ENCODE measurements at regions not wholly inside any gene's neighbourhood (a gene's known extent, or its start where the extent isn't known, plus 50 kb on each side); places are given as distances from the start of the nearest gene placed in this dataset.

DNA sequence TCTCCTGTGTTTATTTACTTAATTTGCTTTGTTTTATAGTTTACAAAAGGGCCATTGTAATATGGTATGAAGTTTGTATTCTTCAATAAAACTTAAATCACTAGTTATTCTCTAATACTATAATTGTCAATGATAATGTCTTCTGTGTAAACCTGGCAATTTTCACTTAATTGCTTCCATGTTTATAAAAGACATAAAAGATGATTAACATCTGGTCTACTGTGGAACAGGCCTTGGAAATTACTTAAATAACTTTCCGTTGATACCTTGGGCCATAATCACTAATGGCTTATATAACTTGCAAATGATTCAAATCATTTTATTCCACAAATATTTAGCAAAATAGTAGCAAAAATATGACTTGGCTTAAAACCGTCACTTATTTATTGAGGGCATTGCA lies 743.8 kb downstream of the DSC3 start:
- ATAC-seq (no peak), DNase-seq (no peak)
- TF ChIP-seq, protein P1, sequence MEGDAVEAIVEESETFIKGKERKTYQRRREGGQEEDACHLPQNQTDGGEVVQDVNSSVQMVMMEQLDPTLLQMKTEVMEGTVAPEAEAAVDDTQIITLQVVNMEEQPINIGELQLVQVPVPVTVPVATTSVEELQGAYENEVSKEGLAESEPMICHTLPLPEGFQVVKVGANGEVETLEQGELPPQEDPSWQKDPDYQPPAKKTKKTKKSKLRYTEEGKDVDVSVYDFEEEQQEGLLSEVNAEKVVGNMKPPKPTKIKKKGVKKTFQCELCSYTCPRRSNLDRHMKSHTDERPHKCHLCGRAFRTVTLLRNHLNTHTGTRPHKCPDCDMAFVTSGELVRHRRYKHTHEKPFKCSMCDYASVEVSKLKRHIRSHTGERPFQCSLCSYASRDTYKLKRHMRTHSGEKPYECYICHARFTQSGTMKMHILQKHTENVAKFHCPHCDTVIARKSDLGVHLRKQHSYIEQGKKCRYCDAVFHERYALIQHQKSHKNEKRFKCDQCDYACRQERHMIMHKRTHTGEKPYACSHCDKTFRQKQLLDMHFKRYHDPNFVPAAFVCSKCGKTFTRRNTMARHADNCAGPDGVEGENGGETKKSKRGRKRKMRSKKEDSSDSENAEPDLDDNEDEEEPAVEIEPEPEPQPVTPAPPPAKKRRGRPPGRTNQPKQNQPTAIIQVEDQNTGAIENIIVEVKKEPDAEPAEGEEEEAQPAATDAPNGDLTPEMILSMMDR (IDR thresholded peaks at IDR 0.05), result no peak
- intact Hi-C loops (cut with DNase I), result no loop called here
- no peaks in the 10 kb centered on the region for H3K27me3 ChIP-seq
- H3K9me3 ChIP-seq, result no peaks in the 10 kb centered on the region
- no peaks in the 10 kb centered on the region for H3K4me1 ChIP-seq
- H3K4me3 ChIP-seq, result no peak overlapping the region
- no peaks in the 10 kb centered on the region for H3K36me3 ChIP-seq
- no peak overlapping the region for H3K27ac ChIP-seq

DNA sequence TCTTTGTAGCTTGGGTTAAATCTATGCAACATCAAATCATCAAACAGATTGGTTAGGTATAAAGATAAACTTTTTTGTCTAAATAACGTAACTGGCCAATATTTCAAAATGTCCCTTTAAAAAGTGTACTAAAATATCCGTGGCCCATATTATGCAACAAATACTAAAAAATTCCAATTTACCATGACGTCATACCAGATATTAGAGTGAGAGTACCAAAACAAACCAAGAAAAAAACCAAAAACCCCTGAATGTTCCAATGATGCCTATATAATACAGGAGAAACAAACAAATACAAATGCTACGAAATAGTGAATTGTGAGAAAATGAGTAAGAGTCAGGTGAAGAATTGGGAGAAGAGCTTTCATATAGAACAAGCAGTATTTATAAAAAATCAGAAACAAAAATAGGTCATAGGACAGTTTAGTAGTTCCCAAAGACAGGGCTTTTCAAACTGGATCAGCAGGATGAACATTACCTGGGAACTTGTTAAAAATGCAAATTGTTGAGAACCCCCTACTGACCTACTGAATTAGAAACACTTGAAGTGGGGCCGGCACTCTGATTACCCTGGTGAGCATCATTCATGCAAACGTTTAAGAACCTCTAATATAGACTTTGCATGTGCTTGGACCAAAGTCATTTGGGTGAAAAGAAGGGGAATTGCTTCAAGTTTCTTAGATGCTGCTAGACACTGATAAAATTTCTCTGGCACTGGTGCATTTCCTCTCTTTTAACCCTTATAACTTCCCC lies 753.7 kb downstream of the DSC3 start:
- Histone ChIP-seq H3K4me3 (no peak overlapping the region), H3K9me3 (no peaks in the 10 kb centered on the region), H3K4me1 (no peaks in the 10 kb centered on the region), H3K27ac (no peak overlapping the region), H3K36me3 (no peaks in the 10 kb centered on the region), H3K27me3 (no peaks in the 10 kb centered on the region)
- intact Hi-C loops (cut with DNase I), result no loop called here
- ATAC-seq (no peak), DNase-seq (no peak)
- TF ChIP-seq, protein P1 (IDR thresholded peaks at IDR 0.05), result no peak

DNA sequence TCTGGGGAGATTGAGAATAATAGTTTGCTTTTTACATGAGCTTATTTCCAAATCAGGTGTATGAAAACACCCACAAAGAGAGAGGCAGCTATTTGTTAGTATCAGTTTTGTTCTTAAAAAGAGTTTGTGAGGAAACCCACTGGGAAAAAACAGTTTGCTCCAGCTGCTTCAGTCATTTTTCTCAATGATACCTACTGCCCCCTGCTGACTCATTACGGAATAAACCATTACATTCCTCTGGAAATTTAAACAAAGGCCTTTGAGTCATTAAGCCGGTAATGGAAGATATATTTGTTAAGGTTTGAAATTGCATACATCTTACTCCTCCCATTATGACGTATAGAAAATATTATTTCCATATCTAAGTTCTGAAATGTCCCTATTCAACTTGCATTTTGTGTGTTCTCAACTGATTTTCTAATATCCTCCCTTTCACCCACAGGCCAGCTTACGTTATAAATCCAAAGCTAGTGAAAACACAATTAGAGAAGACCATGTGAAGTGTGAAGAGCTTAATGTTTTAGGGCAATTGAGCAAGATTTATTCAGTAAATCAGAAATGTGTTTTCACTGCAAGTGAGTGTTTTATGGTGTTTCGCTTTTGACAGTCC lies 761.6 kb downstream of the DSC3 start:
- no peaks in the 10 kb centered on the region for H3K9me3 ChIP-seq
- H3K4me1 ChIP-seq, result no peaks in the 10 kb centered on the region
- H3K27ac ChIP-seq, result no peak overlapping the region
- intact Hi-C loops (cut with DNase I), result no loop called here
- TF ChIP-seq, protein P1 (IDR thresholded peaks at IDR 0.05), result peak; percentile 62
- no peaks in the 10 kb centered on the region for H3K36me3 ChIP-seq
- H3K27me3 ChIP-seq, result no peaks in the 10 kb centered on the region
- no peak for DNase-seq
- no peak for ATAC-seq
- H3K4me3 ChIP-seq, result no peak overlapping the region

DNA sequence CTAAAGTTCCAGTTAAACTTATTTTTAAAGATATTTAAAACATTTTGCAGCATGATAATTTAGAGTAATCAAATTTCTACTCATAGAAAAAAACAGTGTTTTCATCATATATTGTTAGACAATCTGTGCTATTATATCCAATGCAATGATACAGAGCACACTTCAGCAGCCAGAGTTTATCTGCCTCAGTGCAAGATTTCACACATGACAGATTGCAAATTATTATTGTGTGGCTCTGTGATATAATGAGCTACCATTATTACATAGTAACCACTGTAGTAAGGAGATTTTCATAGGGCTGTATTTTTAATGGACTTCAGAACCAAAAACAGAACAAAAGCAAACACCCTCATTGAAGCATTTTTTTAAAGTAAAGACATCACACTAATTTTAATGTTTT lies 762.4 kb downstream of the DSC3 start:
- DNase-seq (no peak), ATAC-seq (no peak)
- no peaks in the 10 kb centered on the region for H3K4me1 ChIP-seq
- H3K27me3 ChIP-seq, result no peaks in the 10 kb centered on the region
- intact Hi-C loops (cut with DNase I), result no loop called here
- no peak overlapping the region for H3K4me3 ChIP-seq
- H3K27ac ChIP-seq, result no peak overlapping the region
- TF ChIP-seq, protein P1 (IDR thresholded peaks at IDR 0.05), result no peak
- H3K9me3 ChIP-seq, result no peaks in the 10 kb centered on the region
- H3K36me3 ChIP-seq, result no peaks in the 10 kb centered on the region

DNA sequence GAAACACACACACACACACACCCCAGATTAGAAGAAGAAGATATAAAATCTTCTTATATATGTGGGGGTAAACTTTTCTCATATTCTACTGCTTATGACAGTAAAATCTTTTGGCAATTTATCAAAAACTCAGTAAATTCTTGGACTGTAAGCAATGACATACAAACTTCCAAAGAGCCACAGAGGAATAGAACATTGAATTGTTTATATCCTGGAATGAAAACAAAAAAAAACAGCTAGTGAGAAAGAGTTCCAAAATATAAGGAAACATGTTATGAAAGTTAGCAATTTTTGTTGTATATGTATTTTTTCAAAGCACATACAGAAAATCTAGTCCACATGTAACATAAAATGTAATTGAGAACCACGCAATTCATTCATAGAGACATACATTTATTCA lies 764.9 kb downstream of the DSC3 start:
- no peak overlapping the region for H3K4me3 ChIP-seq
- intact Hi-C loops (cut with DNase I), result no loop called here
- no peak for ATAC-seq
- no peak overlapping the region for H3K27ac ChIP-seq
- H3K27me3 ChIP-seq, result no peaks in the 10 kb centered on the region
- no peaks in the 10 kb centered on the region for H3K36me3 ChIP-seq
- TF ChIP-seq, protein P1 (IDR thresholded peaks at IDR 0.05), result no peak
- H3K4me1 ChIP-seq, result no peaks in the 10 kb centered on the region
- H3K9me3 ChIP-seq, result no peaks in the 10 kb centered on the region
- no peak for DNase-seq

All from upper lobe of right lung (tissue), 1 donor.